Stimulated activated CD8-positive, alpha-beta memory T cell treated with anti-CD3 and anti-CD28 coated beads, Interleukin-2, amount 100 ng/mL, for 48 hours (primary cell): ENCODE measurements at regions not wholly inside any gene's neighbourhood (a gene's known extent, or its start where the extent isn't known, plus 50 kb on each side); places are given as distances from the start of the nearest gene placed in this dataset.
"Not testable (repeated sequence)": the region's sequence is repeated elsewhere in the genome, so short reads cannot be mapped to it uniquely, and the experiment has no call there.

Experiments used
- DNase-seq, 2 donors: peaks; one replicate each; pipeline ENCODE4 v3.0.0-alpha.2; 2020; ENCODE audit warnings: low read depth in 2 of 2

DNA sequence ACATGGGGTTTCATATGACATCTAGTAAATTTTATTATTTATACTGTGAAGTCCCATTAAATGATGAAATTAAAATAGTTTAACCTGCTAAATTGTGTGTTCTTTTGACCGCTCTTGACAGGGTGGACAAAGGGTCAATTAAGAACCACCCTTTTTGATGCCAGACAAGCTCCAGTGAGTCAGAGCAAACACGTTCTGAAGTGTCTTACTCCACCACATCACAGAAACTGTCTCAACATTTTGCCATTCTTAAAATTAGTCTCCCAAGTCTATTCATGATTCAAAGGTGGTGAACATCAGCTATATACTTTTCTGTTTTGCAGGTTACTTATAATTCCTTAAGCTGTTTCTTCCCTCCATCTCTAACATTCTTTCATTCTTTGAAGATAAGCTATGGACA is 142.1 kb downstream of the SPATA31A6 start:
- not testable (repeated sequence) for DNase-seq

DNA sequence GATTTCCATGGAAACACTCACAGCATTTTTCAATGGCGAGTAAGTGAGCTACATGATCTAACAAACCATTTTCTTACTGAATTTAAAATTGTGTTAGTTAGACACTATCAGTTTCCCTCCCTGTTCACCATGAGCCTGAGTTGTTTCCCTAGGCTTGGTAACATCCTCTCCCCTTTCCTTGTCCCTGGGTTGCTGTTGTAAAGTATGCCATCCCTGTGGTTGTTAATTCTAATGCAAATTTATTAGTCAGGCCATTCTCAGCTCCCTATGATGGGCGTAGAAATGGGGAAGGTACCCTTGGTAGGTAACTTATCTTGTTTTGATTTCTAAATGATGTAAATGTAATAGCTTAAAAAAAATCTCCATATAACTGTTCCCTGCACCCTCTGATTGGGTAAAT is 143.0 kb downstream of the SPATA31A6 start:
- DNase-seq: not testable (repeated sequence)

DNA sequence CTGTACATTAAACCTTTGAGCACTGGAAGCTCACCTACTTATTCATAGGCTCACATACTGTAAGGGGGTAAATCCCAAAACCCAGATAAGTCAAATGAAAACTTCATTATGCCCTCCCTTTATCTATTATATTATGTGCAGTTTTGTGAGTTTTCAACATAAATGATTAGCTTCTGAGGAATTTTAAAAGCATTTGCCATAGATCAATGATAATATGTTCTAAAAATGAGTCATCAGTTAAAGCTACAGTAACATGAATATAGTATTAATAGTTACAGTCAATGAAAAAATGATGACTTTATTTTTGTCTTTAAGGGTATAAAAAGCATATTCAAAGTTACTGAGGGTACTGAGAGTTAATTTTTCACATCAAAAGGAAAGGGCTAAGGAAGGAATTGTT is 151.9 kb downstream of the SPATA31A6 start:
- DNase-seq: not testable (repeated sequence)

DNA sequence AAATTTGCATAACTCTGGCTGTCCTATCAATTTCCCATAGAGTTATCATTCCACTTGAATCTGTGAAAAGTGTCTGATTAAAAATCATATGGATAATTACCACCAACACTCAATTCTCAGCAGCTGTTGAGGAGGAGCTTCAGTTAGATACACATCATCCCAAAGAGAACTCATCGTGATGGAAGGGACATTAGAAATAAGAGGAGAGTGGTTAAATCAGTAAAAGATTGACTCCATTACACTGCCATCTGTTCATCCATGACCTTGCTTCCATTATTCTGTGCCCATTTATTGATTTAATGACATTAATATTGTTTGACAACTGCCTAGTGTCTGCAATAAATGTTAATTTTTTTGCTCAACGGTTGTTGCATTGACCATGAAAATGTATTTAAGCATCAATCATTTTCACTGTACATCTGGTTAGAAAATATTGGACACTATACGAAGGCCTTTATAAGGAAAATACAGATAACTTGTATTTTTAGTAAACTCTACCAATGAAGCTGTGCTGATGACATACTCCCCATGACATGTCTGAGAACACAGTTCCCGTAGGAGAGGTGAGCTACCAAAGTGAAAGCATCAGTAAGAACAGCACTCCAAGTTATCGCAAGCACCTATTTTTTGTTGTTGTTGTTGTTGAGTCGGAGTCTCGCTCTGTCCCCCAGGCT is 152.7 kb downstream of the SPATA31A6 start:
- not testable (repeated sequence) for DNase-seq

DNA sequence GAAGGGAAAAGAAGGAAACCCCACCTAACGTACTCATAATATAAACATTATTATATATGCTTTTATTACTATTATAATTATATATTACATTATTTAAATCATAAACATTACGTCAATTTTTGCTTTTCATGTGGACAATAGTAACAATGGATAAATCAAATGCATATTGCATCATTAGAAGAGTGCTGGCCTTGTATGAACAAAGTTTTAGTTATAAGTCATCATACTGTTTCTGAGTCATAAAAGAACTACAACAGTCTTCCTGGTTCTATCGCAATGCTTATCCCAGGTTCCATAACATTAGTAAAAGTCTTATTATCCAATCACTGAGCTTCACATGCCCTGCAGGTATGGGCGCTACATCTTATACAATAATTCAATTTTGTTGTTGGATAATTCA is 154.8 kb downstream of the SPATA31A6 start:
- DNase-seq: not testable (repeated sequence)

DNA sequence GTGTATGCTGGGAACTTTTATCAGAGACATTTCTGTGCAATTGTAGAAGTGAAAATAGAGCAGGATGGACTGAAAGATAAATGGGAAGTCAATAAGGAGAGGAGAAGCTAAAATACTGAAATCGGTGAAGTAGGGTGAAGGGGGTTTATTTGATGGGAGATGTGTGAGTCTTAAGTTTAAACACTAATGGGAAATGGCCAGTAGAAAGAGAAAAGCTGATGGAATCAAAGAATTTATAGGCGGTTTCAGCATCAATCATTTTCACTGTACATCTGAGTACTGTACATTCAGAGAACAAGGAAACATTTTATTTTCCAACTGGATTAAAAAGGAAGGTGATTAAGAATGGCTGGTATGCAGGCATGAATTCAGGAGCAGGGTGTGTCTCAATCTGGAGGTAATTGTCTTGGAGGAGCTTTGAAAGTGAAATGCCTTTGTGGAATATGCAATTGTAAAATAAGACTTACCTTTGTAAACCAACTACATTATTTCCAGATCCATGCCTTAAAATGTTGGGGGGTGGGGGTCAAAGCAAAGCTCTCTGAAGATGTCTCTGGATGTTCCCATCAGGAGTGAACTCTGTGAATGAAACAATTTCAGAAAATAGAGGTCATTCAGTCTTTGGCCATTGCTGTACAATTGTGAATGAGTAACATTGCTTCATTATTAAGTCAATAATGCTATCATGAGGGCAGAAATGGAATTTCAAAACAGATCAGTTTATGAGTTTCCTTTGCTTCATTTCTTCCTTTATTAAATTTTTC is 156.4 kb downstream of the SPATA31A6 start:
- not testable (repeated sequence) for DNase-seq

DNA sequence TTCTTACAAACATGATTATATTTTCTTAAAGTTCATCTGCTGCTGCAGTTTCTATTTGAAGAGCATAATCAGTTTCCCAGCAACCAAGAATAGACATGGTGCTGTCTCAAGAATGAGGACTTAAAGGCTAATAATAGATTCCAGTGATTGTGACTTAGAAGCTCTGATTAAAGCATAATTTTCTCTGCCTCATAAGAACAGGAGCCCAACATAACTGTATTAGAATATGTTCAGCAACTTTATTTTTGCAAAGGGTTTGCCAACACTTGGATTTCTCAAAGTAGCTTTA is 156.9 kb downstream of the SPATA31A6 start:
- not testable (repeated sequence) for DNase-seq

DNA sequence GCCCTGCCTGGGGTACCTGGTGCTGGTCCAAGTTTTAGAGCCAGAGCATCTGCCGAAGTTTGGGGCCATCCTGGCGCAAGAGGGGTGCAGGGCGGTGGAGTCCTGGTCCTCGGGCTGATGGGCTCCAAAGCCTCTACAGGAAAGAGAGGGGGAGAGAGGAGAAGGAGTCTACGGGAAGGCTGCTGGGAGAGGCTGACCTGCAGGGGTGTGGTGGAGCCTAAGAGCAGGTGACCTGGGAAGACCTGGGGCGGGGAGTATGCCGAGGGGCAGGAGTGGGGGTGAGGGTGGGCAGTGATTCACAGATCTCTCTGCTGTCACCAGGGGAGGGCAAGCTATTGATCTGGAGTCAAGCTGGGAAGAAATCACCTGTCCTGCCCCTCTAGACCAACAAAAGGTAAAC is 158.4 kb downstream of the SPATA31A6 start:
- DNase-seq: not testable (repeated sequence)

DNA sequence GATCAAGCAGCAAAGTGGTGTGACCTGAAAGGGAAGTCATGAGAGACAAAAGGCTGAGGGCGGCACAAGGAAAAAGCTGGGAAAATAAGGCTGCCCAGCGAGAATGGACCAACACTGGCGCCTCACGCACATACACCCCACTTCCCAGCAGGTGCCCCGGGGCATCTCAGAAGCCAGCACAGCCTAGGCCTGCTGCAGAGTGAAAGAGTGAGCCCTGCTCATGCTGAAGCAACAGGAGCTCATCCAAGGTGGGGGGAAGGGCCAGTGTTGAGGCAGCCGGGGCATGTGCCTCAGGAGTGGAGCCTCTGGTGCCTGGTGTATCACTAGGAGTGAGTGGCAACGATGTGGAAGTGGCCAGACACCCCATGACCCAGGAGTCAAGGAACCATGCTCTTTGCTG is 158.8 kb downstream of the SPATA31A6 start:
- DNase-seq: not testable (repeated sequence)

DNA sequence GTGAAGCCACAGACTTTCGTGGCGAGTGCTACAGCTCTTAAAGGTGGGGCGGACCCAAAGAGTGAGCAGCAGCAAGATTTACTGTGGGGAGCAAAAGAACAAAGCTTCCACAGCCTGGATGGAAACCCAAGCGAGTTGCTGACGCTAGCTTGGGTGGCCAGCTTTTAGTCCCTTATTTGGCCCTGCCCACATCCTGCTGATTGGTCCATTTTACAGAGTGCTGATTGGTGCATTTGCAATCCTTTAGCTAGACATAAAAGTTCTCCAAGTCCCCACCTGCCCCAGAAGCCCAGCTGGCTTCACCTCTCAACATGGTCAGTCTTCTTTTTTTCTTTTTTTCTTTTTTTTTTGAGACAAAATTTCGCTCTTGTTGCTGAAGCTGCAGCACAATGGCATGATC is 161.0 kb downstream of the SPATA31A6 start:
- not testable (repeated sequence) for DNase-seq

DNA sequence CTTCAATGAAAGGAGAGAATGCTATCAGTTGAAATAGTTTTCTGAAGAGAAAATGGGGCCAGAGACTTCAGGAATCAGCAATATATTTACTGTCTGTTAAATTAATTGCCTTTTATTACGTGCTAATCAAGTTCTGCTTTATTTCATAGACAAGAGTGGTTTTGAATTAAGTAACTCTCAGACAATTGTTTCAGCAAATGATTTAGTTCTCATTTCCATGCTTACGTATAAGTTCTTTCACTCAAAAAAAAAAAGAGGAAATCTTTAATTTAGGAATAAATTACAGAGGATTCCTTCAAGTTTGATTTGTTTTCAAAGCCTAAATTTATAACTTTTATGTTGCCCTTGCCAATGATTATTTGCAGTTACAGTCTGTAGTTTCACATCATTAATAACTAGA is 163.5 kb downstream of the SPATA31A6 start:
- not testable (repeated sequence) for DNase-seq

DNA sequence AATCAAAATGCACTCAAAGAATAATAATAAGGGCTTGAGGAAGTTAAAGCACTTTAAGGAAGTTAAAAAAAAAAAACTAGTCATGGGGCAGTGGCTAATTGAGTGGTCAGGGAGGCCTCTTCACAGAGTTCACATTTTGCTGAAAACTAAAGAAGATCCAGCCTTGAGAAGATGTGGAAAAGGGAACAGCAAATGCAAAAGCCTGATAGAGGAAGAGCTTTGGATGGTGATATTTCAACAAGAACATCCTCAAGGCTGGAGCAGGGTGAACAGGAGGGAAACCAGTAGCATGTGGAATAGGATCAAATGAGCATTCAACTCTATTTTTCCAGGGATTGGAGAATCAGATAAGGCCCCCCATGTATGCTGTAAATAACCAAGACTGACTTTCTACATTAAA is 165.7 kb downstream of the SPATA31A6 start:
- DNase-seq: not testable (repeated sequence)

DNA sequence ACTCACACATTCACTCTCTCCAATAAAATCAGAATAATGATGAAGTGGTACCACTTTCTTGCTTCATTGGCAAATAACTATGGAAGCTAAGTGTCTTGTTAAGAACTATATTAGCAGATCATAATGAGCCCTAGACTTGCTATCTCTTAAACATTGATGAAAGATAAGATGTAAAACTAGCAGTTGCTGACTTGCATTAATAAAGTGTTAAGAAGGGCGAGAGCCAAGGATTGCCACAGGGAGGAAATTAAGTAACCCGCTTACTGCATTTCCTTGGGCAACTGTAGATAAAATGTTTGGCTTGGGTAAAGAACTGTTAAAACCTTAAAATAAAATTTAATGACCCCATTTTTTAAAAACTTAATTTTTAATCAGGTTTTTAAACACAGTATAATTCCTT is 167.0 kb downstream of the SPATA31A6 start:
- DNase-seq: not testable (repeated sequence)

DNA sequence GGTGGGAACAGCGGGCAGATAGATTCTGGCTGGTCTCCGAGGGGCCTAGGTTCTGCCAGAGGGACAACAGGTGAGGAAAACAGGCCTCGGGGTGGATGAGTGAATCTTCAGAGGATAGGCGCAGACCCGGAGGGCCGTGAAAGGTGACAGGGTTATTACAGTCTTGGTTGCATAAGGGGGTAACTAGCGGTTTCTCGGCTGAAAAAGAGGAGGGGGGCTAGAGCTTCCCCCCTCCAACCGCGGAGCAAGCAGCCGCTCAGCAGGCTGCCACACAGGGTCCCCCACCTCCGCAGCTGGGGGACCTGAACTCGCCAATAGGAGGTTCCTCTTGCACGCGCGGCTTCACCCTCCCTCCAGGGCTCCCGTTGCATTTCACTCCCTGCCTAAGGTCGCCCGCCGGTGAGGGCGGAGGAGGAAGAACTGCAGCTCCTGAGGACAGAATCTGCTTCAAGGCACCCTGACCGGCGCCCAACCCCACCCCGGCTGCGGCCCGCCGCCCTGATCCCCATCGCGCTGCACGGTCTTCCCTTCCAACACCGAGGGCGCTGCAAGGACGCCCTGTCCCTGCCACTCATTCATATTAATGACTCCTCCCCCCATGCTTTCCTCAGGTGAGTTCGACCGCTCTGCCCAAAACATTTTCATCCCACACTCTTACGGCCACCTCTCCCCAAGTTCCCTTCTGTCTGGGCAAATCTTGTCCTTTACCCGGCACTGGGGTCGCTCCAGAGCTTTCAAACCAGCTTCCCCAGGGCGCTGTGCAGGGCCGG is 174.3 kb downstream of the SPATA31A6 start:
- DNase-seq: not testable (repeated sequence)

DNA sequence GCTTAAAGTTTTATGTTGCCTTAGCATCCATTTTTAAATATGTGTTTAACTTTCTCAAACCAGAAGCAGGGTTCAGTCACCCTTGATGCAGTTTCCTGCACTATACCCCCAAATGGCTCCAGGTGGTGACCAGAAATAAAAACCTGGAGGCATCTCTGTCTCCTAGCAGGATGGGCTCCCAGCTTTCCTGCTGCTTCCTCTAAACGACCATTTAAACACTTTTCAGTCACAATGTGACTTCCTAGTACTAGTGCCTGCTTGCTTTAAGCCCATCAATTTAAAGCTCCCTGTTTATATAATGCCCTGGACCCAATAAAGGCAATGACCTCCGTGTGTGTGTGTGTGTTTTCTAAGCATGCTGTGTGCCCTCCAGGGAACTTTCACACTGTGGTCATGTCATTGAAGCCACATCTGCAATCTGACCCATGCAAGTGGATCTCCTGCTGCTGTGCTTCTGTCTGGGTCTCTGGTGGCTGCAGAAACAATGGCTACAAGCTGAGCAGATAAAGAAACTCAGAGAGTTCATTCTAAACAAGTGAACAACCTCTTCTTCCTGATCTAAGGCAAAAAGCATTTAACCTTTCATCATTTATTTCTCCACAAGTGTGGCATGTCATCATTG is 175.3 kb downstream of the SPATA31A6 start:
- DNase-seq: not testable (repeated sequence)

DNA sequence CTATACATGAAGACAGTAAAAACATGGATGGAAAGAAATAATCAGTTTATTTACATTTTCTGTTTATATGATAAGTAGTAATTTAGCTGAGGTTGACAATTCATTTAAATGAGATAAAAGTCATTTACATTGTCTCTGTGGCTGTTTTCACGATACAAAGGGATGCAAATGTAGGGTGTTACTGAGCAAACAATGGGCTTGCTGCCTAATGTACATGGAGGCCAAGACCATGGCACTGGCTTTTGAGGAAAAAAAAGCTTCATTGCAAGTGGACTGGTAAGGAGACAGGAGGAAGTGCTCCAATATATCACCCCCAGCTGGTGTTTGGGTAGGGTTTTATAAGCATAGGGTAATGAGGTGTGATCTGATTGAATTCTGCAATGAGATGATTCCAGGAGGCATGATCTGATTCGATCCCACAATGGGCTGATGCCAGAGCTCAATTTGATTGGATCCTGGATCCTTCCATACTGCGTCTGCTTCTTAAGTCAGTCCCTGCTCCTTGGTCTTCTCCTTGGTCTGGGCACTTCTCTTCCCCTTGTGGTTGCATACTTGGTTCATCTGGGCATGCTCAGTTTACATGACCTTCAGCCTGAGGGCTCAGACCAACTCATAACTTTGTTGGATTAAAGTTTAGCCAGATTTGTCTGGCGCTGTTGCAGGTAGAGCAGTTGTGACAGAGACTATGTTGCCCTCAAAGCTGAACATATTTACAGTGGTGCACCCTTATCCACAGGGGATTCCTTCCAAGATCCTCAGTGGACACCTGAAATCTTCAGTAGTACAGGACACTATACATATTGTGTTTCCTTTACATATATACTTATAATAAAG is 181.2 kb downstream of the SPATA31A6 start:
- not testable (repeated sequence) for DNase-seq

DNA sequence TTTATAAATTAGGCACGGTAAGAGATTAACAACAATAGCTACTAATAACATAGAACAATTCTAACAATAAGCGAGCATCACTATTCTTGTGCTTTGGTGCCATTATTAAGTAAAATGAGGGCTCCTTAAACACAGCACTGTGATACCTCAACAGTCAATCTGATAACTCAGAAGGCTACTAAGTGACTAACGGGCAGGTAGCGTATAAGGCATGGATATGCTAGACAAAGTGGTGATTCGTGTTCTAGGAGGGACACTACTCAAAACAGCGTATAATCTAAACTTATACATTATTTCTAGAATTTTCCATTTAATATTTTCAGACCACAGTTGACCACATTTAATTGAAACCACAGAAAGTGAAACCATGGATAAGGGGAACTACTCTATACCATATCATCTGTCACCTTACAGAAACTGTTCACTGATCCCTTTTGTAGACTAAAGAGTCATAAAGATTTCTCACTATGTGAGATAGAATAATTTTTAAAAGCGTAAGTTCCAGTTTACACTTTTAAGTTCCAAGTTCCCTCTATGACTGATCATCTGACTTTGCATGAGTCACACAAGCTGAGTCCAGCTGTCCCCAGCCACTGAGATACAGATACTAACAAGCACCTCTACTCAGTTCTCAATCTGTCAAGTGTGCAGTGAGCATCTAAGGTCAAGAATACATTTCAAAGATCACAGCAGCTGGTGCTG is 181.9 kb downstream of the SPATA31A6 start:
- DNase-seq: not testable (repeated sequence)

DNA sequence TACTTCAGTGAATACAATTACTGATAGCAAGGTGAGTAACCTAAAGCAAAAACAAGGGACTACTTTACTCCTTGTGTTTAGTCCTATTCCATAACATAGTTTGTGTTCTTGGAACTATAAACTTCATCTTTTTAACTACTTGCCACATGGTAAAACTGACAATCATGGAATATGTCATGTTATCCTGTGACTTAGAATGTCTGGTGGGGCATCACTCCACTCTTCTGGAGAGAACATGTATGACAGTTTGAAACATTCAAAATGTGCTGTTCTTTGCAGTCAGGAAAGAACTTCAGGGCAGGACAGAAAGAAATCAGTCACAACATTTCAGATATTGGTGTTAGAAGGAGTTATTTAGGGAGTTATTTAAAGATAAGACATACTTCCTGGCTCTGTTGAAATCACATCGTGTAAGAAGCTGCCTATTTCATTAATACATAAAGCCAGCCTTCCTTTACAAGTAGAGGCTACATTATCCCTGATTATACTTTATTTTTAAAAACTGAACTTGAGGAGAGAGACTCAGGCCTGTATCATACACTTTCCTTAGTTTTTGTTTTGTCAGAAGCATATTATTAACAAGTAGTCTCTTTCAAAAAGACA is 184.9 kb downstream of the SPATA31A6 start:
- DNase-seq: not testable (repeated sequence)

DNA sequence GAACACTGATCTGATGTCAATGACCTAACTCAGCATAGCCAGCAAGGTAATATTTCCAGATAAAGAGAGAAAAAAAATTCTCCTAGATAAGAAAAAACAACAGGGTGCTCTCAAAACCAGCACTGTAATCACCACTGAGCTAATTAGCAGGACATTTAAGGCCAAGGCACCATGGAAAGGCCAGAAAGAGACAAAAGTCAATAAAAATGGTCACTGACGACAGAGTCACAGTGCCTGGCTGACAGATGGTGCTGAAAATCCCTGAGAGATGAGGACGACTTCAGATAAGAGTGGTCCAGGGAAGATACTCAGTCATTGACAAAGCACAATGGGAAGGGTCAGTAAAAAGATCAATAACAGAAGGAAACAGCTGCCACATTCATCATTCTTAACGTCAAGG is 186.7 kb downstream of the SPATA31A6 start:
- DNase-seq: not testable (repeated sequence)

DNA sequence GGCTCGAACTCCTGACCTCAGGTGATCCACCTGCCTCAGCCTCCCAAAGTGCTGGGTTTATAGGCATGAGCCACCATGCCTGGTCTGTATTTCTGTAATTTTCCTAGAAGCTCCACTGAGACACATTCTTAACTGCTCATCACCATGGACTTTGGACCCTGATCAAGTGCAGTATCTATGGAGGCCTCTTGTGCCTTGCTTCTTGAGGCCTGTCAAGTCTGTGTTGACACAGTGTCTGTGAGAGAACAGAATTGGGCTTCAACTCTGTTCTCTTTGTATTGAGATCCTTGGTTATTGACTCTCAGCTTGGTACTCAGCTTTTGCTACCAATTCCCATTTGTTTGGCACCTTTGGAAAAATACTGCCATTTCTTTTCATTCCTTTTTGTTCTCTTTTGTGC is 188.0 kb downstream of the SPATA31A6 start:
- DNase-seq: not testable (repeated sequence)
